Neural cell (in vitro differentiated cells): ENCODE measurements at regions not wholly inside any gene's neighbourhood (a gene's known extent, or its start where the extent isn't known, plus 50 kb on each side); places are given as distances from the start of the nearest gene placed in this dataset.

Experiments
- CTCF ChIP-seq: fragments of 450-650 bp; IDR thresholded peaks from 2 replicates; pipeline ENCODE4 v1.5.1; 2014; ENCODE audit warnings: antibody characterized with exemption, mild to moderate bottlenecking, moderate library complexity; ENCODE audit not compliant: poor library complexity, severe bottlenecking
- EP300 ChIP-seq: fragments of 450-650 bp; conservative IDR thresholded peaks from 2 replicates; pipeline ENCODE4 v1.6.1; 2014; ENCODE audit warnings: antibody characterized with exemption, mild to moderate bottlenecking, moderate library complexity; ENCODE audit not compliant: poor library complexity, severe bottlenecking
- EZH2 ChIP-seq: fragments of 200-600, 300-800 bp; shearing (Covaris generic), sonication (generic); IDR thresholded peaks from 2 replicates; pipeline ENCODE4 v1.6.1; 2014; ENCODE audit warnings: antibody characterized with exemption, low read length, borderline replicate concordance, mild to moderate bottlenecking; ENCODE audit not compliant: insufficient read depth, poor library complexity, severe bottlenecking
- MXI1 ChIP-seq: fragments of 450-650 bp; conservative IDR thresholded peaks from 2 replicates; pipeline ENCODE4 v1.6.1; 2014; ENCODE audit warnings: antibody characterized with exemption, mild to moderate bottlenecking; ENCODE audit not compliant: poor library complexity, severe bottlenecking
- POLR2AphosphoS5 ChIP-seq: IDR thresholded peaks from 2 replicates; pipeline ENCODE4 v1.6.1; 2012
- REST ChIP-seq: IDR thresholded peaks from 2 replicates; pipeline ENCODE4 v1.6.1; 2012; ENCODE audit warnings: borderline replicate concordance

GRCh38 chr4:72951628-72952027 is 117.9 kb downstream of the COX18 start:
- no peak for TF ChIP-seq EZH2
- TF ChIP-seq CTCF, result no peak
- TF ChIP-seq POLR2AphosphoS5, result no peak
- no peak for TF ChIP-seq REST
- TF ChIP-seq MXI1, result no peak
- TF ChIP-seq EP300, result no peak
